HepG2 (cell line): ENCODE measurements at regions not wholly inside any gene's neighbourhood (a gene's known extent, or its start where the extent isn't known, plus 50 kb on each side); places are given as distances from the start of the nearest gene placed in this dataset.

ENCODE experiments used
- CEBPG ChIP-seq: IDR thresholded peaks from 2 replicates; pipeline ENCODE4 v1.6.1; 2016
- FOXK1 ChIP-seq: sonication (generic); formaldehyde crosslinking; IDR thresholded peaks from 2 replicates; pipeline ENCODE4 v1.4.0; 2020; ENCODE audit warnings: low read depth, missing genetic modification reagents, borderline replicate concordance
- HMG20A ChIP-seq: IDR thresholded peaks from 2 replicates; pipeline ENCODE4 v1.6.1; 2016; ENCODE audit warnings: borderline replicate concordance
- HNF4A ChIP-seq: sonication (generic); formaldehyde crosslinking; IDR thresholded peaks from 2 replicates; pipeline ENCODE4 v1.4.0; 2020; ENCODE audit warnings: missing genetic modification reagents
- ISL2 ChIP-seq: sonication (generic); formaldehyde crosslinking; IDR thresholded peaks from 2 replicates; pipeline ENCODE4 v1.5.0; 2020; ENCODE audit warnings: missing genetic modification reagents
- KLF16 ChIP-seq, 2 experiments: sonication (generic) in 1 of 2; formaldehyde crosslinking in 1 of 2; IDR thresholded peaks; 2 replicates each; pipeline versions ENCODE4 v1.6.1 to v1.8.0; 2016 to 2023; ENCODE audit warnings: missing genetic modification reagents in 2 of 2, missing compliant biosample characterization in 1 of 2
- KMT2A ChIP-seq: sonication (generic); formaldehyde crosslinking; IDR thresholded peaks from 2 replicates; pipeline ENCODE4 v1.4.0; 2020; ENCODE audit warnings: missing genetic modification reagents
- PHF21A ChIP-seq: sonication (generic); formaldehyde crosslinking; IDR thresholded peaks from 2 replicates; pipeline ENCODE4 v1.5.0; 2020; ENCODE audit warnings: mild to moderate bottlenecking, missing genetic modification reagents
- SPEN ChIP-seq: sonication (generic); formaldehyde crosslinking; IDR thresholded peaks from 2 replicates; pipeline ENCODE4 v1.5.1; 2020; ENCODE audit warnings: low read depth, mild to moderate bottlenecking, missing genetic modification reagents
- ZNF431 ChIP-seq: sonication (generic); formaldehyde crosslinking; IDR thresholded peaks from 2 replicates; pipeline ENCODE4 v1.9.0; 2022; ENCODE audit warnings: missing genetic modification reagents, low read depth, mild to moderate bottlenecking, borderline replicate concordance
- TF ChIP-seq, protein P1 (sequence below): sonication (generic); formaldehyde crosslinking; IDR thresholded peaks from 2 replicates; pipeline ENCODE4 v1.4.0; 2020; ENCODE audit warnings: missing genetic modification reagents, borderline replicate concordance
- TF ChIP-seq, protein P2 (sequence below): IDR thresholded peaks from 2 replicates; pipeline ENCODE4 v1.6.1; 2016; ENCODE audit warnings: missing genetic modification reagents, missing compliant biosample characterization
- TF ChIP-seq, protein P3 (sequence below): sonication (generic); formaldehyde crosslinking; IDR thresholded peaks from 2 replicates; pipeline ENCODE4 v1.5.0; 2020; ENCODE audit warnings: mild to moderate bottlenecking, missing genetic modification reagents
- TF ChIP-seq, protein P4 (sequence below): sonication (generic); formaldehyde crosslinking; IDR thresholded peaks from 2 replicates; pipeline ENCODE4 v1.4.0; 2020; ENCODE audit warnings: missing genetic modification reagents
- TF ChIP-seq, protein P5 (sequence below): sonication (generic); formaldehyde crosslinking; IDR thresholded peaks from 2 replicates; pipeline ENCODE4 v1.5.1; 2020; ENCODE audit warnings: mild to moderate bottlenecking, missing genetic modification reagents, borderline replicate concordance

DNA sequence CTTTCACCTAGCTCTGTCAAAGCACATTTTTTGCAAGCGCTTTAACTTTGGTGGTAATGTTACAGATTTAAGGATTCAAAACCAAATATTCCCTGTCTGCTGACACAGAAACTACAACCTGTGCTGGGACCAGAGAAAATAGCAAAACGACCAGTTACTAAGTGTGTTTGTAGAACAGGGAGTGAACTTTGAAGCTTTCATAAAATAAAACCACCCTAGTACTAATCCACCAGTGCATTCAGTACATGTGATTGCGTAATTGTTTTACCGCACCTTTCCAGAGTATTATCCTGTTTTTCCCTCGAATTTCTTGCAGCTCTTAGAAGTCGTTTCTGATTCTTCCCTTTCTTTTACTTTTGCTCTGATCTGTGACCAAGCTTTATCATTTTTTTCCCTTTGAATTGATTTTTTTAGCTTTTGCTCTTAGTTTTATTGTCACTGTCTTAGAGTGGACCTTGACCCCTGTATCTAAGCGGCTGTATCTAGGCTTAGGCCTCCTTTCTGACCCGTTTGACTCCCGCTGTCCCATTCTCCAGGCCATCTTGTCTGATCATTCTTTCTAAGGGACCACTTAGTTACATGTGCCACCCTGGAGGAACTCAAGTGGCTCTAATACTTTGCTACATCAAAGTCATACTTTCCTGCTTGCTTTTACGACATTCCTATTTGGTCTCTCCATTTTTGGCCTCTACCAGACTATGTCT lies 429.4 kb downstream of the PCNX1 start (continued):
- TF ChIP-seq, protein P1, sequence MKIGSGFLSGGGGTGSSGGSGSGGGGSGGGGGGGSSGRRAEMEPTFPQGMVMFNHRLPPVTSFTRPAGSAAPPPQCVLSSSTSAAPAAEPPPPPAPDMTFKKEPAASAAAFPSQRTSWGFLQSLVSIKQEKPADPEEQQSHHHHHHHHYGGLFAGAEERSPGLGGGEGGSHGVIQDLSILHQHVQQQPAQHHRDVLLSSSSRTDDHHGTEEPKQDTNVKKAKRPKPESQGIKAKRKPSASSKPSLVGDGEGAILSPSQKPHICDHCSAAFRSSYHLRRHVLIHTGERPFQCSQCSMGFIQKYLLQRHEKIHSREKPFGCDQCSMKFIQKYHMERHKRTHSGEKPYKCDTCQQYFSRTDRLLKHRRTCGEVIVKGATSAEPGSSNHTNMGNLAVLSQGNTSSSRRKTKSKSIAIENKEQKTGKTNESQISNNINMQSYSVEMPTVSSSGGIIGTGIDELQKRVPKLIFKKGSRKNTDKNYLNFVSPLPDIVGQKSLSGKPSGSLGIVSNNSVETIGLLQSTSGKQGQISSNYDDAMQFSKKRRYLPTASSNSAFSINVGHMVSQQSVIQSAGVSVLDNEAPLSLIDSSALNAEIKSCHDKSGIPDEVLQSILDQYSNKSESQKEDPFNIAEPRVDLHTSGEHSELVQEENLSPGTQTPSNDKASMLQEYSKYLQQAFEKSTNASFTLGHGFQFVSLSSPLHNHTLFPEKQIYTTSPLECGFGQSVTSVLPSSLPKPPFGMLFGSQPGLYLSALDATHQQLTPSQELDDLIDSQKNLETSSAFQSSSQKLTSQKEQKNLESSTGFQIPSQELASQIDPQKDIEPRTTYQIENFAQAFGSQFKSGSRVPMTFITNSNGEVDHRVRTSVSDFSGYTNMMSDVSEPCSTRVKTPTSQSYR = peak; percentile 11; the same call in 1 of the 2 replicates
- TF ChIP-seq SPEN (CRISPR knock-in tag) (no peak), HMG20A (peak; percentile 71; the same call in 1 of the 2 replicates), KLF16 (CRISPR knock-in tag; IDR thresholded peaks at IDR 0.05) (peak in 1 of 2 experiments; percentile 70; a peak in 1 of 4 replicates), PHF21A (CRISPR knock-in tag) (peak; percentile 72), ISL2 (CRISPR knock-in tag) (peak; percentile 29; the same call in 1 of the 2 replicates), CEBPG (CRISPR knock-in tag) (peak; percentile 97), FOXK1 (CRISPR knock-in tag) (peak; percentile 59; the same call in 1 of the 2 replicates), ZNF431 (CRISPR knock-in tag) (no peak), KMT2A (CRISPR knock-in tag) (peak; percentile 68; the same call in 1 of the 2 replicates), HNF4A (CRISPR knock-in tag) (peak; percentile 89)
- TF ChIP-seq, protein P2, sequence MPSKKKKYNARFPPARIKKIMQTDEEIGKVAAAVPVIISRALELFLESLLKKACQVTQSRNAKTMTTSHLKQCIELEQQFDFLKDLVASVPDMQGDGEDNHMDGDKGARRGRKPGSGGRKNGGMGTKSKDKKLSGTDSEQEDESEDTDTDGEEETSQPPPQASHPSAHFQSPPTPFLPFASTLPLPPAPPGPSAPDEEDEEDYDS = 0 out of 2 replicates have a peak, but pooled peaks have one; percentile 32
- TF ChIP-seq, protein P3, sequence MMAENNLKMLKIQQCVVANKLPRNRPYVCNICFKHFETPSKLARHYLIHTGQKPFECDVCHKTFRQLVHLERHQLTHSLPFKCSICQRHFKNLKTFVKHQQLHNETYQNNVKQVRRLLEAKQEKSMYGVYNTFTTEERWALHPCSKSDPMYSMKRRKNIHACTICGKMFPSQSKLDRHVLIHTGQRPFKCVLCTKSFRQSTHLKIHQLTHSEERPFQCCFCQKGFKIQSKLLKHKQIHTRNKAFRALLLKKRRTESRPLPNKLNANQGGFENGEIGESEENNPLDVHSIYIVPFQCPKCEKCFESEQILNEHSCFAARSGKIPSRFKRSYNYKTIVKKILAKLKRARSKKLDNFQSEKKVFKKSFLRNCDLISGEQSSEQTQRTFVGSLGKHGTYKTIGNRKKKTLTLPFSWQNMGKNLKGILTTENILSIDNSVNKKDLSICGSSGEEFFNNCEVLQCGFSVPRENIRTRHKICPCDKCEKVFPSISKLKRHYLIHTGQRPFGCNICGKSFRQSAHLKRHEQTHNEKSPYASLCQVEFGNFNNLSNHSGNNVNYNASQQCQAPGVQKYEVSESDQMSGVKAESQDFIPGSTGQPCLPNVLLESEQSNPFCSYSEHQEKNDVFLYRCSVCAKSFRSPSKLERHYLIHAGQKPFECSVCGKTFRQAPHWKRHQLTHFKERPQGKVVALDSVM (CRISPR knock-in tag) = no peak
- TF ChIP-seq, protein P4, sequence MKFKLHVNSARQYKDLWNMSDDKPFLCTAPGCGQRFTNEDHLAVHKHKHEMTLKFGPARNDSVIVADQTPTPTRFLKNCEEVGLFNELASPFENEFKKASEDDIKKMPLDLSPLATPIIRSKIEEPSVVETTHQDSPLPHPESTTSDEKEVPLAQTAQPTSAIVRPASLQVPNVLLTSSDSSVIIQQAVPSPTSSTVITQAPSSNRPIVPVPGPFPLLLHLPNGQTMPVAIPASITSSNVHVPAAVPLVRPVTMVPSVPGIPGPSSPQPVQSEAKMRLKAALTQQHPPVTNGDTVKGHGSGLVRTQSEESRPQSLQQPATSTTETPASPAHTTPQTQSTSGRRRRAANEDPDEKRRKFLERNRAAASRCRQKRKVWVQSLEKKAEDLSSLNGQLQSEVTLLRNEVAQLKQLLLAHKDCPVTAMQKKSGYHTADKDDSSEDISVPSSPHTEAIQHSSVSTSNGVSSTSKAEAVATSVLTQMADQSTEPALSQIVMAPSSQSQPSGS (CRISPR knock-in tag) = peak; percentile 59; the same call in 1 of the 2 replicates
- TF ChIP-seq, protein P5, sequence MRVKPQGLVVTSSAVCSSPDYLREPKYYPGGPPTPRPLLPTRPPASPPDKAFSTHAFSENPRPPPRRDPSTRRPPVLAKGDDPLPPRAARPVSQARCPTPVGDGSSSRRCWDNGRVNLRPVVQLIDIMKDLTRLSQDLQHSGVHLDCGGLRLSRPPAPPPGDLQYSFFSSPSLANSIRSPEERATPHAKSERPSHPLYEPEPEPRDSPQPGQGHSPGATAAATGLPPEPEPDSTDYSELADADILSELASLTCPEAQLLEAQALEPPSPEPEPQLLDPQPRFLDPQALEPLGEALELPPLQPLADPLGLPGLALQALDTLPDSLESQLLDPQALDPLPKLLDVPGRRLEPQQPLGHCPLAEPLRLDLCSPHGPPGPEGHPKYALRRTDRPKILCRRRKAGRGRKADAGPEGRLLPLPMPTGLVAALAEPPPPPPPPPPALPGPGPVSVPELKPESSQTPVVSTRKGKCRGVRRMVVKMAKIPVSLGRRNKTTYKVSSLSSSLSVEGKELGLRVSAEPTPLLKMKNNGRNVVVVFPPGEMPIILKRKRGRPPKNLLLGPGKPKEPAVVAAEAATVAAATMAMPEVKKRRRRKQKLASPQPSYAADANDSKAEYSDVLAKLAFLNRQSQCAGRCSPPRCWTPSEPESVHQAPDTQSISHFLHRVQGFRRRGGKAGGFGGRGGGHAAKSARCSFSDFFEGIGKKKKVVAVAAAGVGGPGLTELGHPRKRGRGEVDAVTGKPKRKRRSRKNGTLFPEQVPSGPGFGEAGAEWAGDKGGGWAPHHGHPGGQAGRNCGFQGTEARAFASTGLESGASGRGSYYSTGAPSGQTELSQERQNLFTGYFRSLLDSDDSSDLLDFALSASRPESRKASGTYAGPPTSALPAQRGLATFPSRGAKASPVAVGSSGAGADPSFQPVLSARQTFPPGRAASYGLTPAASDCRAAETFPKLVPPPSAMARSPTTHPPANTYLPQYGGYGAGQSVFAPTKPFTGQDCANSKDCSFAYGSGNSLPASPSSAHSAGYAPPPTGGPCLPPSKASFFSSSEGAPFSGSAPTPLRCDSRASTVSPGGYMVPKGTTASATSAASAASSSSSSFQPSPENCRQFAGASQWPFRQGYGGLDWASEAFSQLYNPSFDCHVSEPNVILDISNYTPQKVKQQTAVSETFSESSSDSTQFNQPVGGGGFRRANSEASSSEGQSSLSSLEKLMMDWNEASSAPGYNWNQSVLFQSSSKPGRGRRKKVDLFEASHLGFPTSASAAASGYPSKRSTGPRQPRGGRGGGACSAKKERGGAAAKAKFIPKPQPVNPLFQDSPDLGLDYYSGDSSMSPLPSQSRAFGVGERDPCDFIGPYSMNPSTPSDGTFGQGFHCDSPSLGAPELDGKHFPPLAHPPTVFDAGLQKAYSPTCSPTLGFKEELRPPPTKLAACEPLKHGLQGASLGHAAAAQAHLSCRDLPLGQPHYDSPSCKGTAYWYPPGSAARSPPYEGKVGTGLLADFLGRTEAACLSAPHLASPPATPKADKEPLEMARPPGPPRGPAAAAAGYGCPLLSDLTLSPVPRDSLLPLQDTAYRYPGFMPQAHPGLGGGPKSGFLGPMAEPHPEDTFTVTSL (CRISPR knock-in tag) = peak; percentile 62; the same call in 1 of the 2 replicates
